ENCODE measurements at regions not wholly inside any gene's neighbourhood (a gene's known extent, or its start where the extent isn't known, plus 50 kb on each side); places are given as distances from the start of the nearest gene placed in this dataset.

GRCh38 chr6:168884050-168884645 lies 369.5 kb downstream of the THBS2 start:
- H3K36me3 ChIP-seq (ENCODE audit: low read depth) = no peaks in the 10 kb centered on the region
- no peak overlapping the region for H3K27ac ChIP-seq (ENCODE audit: poor library complexity, severe bottlenecking)
- H3K4me3 ChIP-seq (ENCODE audit: severe bottlenecking) = no peak overlapping the region
- DNase-seq (ENCODE audit: low spot score) = no peak
- TF ChIP-seq CTCF (IDR thresholded peaks at IDR 0.05; ENCODE audit: poor library complexity, severe bottlenecking) = no peak
- no peaks in the 10 kb centered on the region for H3K4me1 ChIP-seq (ENCODE audit: insufficient read depth, poor library complexity, severe bottlenecking)
- H3K27me3 ChIP-seq (ENCODE audit: insufficient read depth, poor library complexity, severe bottlenecking) = no peaks in the 10 kb centered on the region
- H3K9me3 ChIP-seq (ENCODE audit: severe bottlenecking) = no peaks in the 10 kb centered on the region
- ATAC-seq (ENCODE audit: low read depth) = no peak

GRCh38 chr6:168883410-168884049 lies 370.1 kb downstream of the THBS2 start:
- DNase-seq (ENCODE audit: low spot score) (no peak), ATAC-seq (ENCODE audit: low read depth) (no peak)
- TF ChIP-seq CTCF (IDR thresholded peaks at IDR 0.05; ENCODE audit: poor library complexity, severe bottlenecking) = no peak
- Histone ChIP-seq H3K4me1 (ENCODE audit: insufficient read depth, poor library complexity, severe bottlenecking) (no peaks in the 10 kb centered on the region), H3K36me3 (ENCODE audit: low read depth) (no peaks in the 10 kb centered on the region), H3K27ac (ENCODE audit: poor library complexity, severe bottlenecking) (no peak overlapping the region), H3K9me3 (ENCODE audit: severe bottlenecking) (no peaks in the 10 kb centered on the region), H3K27me3 (ENCODE audit: insufficient read depth, poor library complexity, severe bottlenecking) (no peaks in the 10 kb centered on the region), H3K4me3 (ENCODE audit: severe bottlenecking) (no peak overlapping the region)

GRCh38 chr6:168880271-168880670 lies 373.4 kb downstream of the THBS2 start:
- Histone ChIP-seq H3K27me3 (ENCODE audit: insufficient read depth, poor library complexity, severe bottlenecking) (no peaks in the 10 kb centered on the region), H3K4me3 (ENCODE audit: severe bottlenecking) (no peak overlapping the region), H3K9me3 (ENCODE audit: severe bottlenecking) (no peaks in the 10 kb centered on the region), H3K27ac (ENCODE audit: poor library complexity, severe bottlenecking) (no peak overlapping the region), H3K4me1 (ENCODE audit: insufficient read depth, poor library complexity, severe bottlenecking) (no peaks in the 10 kb centered on the region), H3K36me3 (ENCODE audit: low read depth) (no peaks in the 10 kb centered on the region)
- no peak for TF ChIP-seq CTCF (IDR thresholded peaks at IDR 0.05; ENCODE audit: poor library complexity, severe bottlenecking)
- DNase-seq (ENCODE audit: low spot score) (no peak), ATAC-seq (ENCODE audit: low read depth) (no peak)

GRCh38 chr6:168877821-168878282 lies 375.8 kb downstream of the THBS2 start:
- DNase-seq (ENCODE audit: low spot score) = no peak
- H3K27me3 ChIP-seq (ENCODE audit: insufficient read depth, poor library complexity, severe bottlenecking) = no peaks in the 10 kb centered on the region
- no peaks in the 10 kb centered on the region for H3K36me3 ChIP-seq (ENCODE audit: low read depth)
- no peak overlapping the region for H3K27ac ChIP-seq (ENCODE audit: poor library complexity, severe bottlenecking)
- no peaks in the 10 kb centered on the region for H3K4me1 ChIP-seq (ENCODE audit: insufficient read depth, poor library complexity, severe bottlenecking)
- H3K9me3 ChIP-seq (ENCODE audit: severe bottlenecking) = no peaks in the 10 kb centered on the region
- peak; percentile 86 for ATAC-seq (ENCODE audit: low read depth)
- no peak for TF ChIP-seq CTCF (IDR thresholded peaks at IDR 0.05; ENCODE audit: poor library complexity, severe bottlenecking)
- H3K4me3 ChIP-seq (ENCODE audit: severe bottlenecking) = no peak overlapping the region

GRCh38 chr6:168876956-168877355 lies 376.7 kb downstream of the THBS2 start:
- Histone ChIP-seq H3K4me1 (ENCODE audit: insufficient read depth, poor library complexity, severe bottlenecking) (no peaks in the 10 kb centered on the region), H3K36me3 (ENCODE audit: low read depth) (no peaks in the 10 kb centered on the region), H3K27ac (ENCODE audit: poor library complexity, severe bottlenecking) (no peak overlapping the region), H3K4me3 (ENCODE audit: severe bottlenecking) (no peak overlapping the region), H3K9me3 (ENCODE audit: severe bottlenecking) (no peaks in the 10 kb centered on the region), H3K27me3 (ENCODE audit: insufficient read depth, poor library complexity, severe bottlenecking) (no peaks in the 10 kb centered on the region)
- DNase-seq (ENCODE audit: low spot score) (no peak), ATAC-seq (ENCODE audit: low read depth) (no peak)
- no peak for TF ChIP-seq CTCF (IDR thresholded peaks at IDR 0.05; ENCODE audit: poor library complexity, severe bottlenecking)

Data from RWPE2 (cell line).